ENCODE measurements at regions not wholly inside any gene's neighbourhood (a gene's known extent, or its start where the extent isn't known, plus 50 kb on each side); places are given as distances from the start of the nearest gene placed in this dataset.

- Mint-ChIP-seq H3K36me3 (ENCODE audit: insufficient read depth, unreplicated experiment) (no peaks in the 10 kb centered on the region), H3K9me3 (ENCODE audit: unreplicated experiment) (no peaks in the 10 kb centered on the region), H3K27ac (ENCODE audit: unreplicated experiment) (no peak overlapping the region), H3K27me3 (ENCODE audit: insufficient read depth, unreplicated experiment) (no peaks in the 10 kb centered on the region), H3K4me3 (ENCODE audit: unreplicated experiment) (no peak overlapping the region), H3K4me1 (ENCODE audit: low read depth, unreplicated experiment) (peaks cover 7% of the 10 kb centered on the region)
- BruUV-seq (replicated peaks), result no TSS peak
- no peaks in the 10 kb centered on the region for H3K36me3 ChIP-seq (ENCODE audit: control insufficient read depth, insufficient read depth, low read length)
- no peak for DNase-seq
- H3K9me3 ChIP-seq, result no peaks in the 10 kb centered on the region
- POLR2A ChIA-PET, result no interaction called here
- no peak overlapping the region for H3K4me3 ChIP-seq (ENCODE audit: low read depth, low read length)
- no peaks in the 10 kb centered on the region for H3K4me1 ChIP-seq
- intact Hi-C loops (cut with micrococcal nuclease; ENCODE audit: unreplicated experiment), result no loop called here
- CTCF ChIA-PET, result no interaction called here
- H3K27me3 ChIP-seq (replicated peaks; ENCODE audit: control insufficient read depth, insufficient read depth, low read length), result no peaks in the 10 kb centered on the region
- no peak for TF ChIP-seq CTCF (IDR thresholded peaks at IDR 0.05; ENCODE audit: insufficient read depth in 1 of 2, low read depth in 1 of 2, low read length in 1 of 2, severe bottlenecking in 1 of 2, unreplicated experiment in 1 of 2)
Observed at GRCh38 chr3:159026510-159026909, 224.7 kb downstream of the MFSD1 start.

- Mint-ChIP-seq H3K27me3 (ENCODE audit: insufficient read depth, unreplicated experiment) (no peaks in the 10 kb centered on the region), H3K4me3 (ENCODE audit: unreplicated experiment) (no peak overlapping the region), H3K27ac (ENCODE audit: unreplicated experiment) (no peak overlapping the region), H3K36me3 (ENCODE audit: insufficient read depth, unreplicated experiment) (no peaks in the 10 kb centered on the region), H3K4me1 (ENCODE audit: low read depth, unreplicated experiment) (peaks cover 7% of the 10 kb centered on the region), H3K9me3 (ENCODE audit: unreplicated experiment) (no peaks in the 10 kb centered on the region)
- no peak for DNase-seq
- no peaks in the 10 kb centered on the region for H3K9me3 ChIP-seq
- H3K4me1 ChIP-seq, result no peaks in the 10 kb centered on the region
- H3K4me3 ChIP-seq (ENCODE audit: low read depth, low read length), result no peak overlapping the region
- H3K27me3 ChIP-seq (replicated peaks; ENCODE audit: control insufficient read depth, insufficient read depth, low read length), result no peaks in the 10 kb centered on the region
- no TSS peak for BruUV-seq (replicated peaks)
- no peaks in the 10 kb centered on the region for H3K36me3 ChIP-seq (ENCODE audit: control insufficient read depth, insufficient read depth, low read length)
- POLR2A ChIA-PET, result no interaction called here
- CTCF ChIA-PET, result no interaction called here
- no peak for TF ChIP-seq CTCF (IDR thresholded peaks at IDR 0.05; ENCODE audit: insufficient read depth in 1 of 2, low read depth in 1 of 2, low read length in 1 of 2, severe bottlenecking in 1 of 2, unreplicated experiment in 1 of 2)
- intact Hi-C loops (cut with micrococcal nuclease; ENCODE audit: unreplicated experiment), result no loop called here
Observed at GRCh38 chr3:159028706-159029105, 226.9 kb downstream of the MFSD1 start.

- POLR2A ChIA-PET, result no interaction called here
- H3K27me3 Mint-ChIP-seq (ENCODE audit: insufficient read depth, unreplicated experiment), result no peaks in the 10 kb centered on the region
- no peaks in the 10 kb centered on the region for H3K27me3 ChIP-seq (replicated peaks; ENCODE audit: control insufficient read depth, insufficient read depth, low read length)
- CTCF ChIA-PET, result no interaction called here
- no peak overlapping the region for H3K4me3 Mint-ChIP-seq (ENCODE audit: unreplicated experiment)
- no peak overlapping the region for H3K4me3 ChIP-seq (ENCODE audit: low read depth, low read length)
- H3K36me3 ChIP-seq (ENCODE audit: control insufficient read depth, insufficient read depth, low read length), result no peaks in the 10 kb centered on the region
- no peak for DNase-seq
- H3K27ac Mint-ChIP-seq (ENCODE audit: unreplicated experiment), result no peak overlapping the region
- BruUV-seq (replicated peaks), result no TSS peak
- H3K36me3 Mint-ChIP-seq (ENCODE audit: insufficient read depth, unreplicated experiment), result no peaks in the 10 kb centered on the region
- H3K4me1 Mint-ChIP-seq (ENCODE audit: low read depth, unreplicated experiment), result peaks cover 7% of the 10 kb centered on the region
- H3K9me3 Mint-ChIP-seq (ENCODE audit: unreplicated experiment), result no peaks in the 10 kb centered on the region
- H3K4me1 ChIP-seq, result no peaks in the 10 kb centered on the region
- no peak for TF ChIP-seq CTCF (IDR thresholded peaks at IDR 0.05; ENCODE audit: insufficient read depth in 1 of 2, low read depth in 1 of 2, low read length in 1 of 2, severe bottlenecking in 1 of 2, unreplicated experiment in 1 of 2)
- no peaks in the 10 kb centered on the region for H3K9me3 ChIP-seq
- intact Hi-C loops (cut with micrococcal nuclease; ENCODE audit: unreplicated experiment), result no loop called here
Observed at GRCh38 chr3:159029306-159030026, 227.6 kb downstream of the MFSD1 start.
